Smooth muscle cell (in vitro differentiated cells): ENCODE measurements at regions not wholly inside any gene's neighbourhood (a gene's known extent, or its start where the extent isn't known, plus 50 kb on each side); places are given as distances from the start of the nearest gene placed in this dataset.

Source experiments
- DNase-seq: peaks from one replicate; lab custom pipeline; 2025; ENCODE audit not compliant: unreplicated experiment; lab: John Stamatoyannopoulos, UW
- H2AFZ ChIP-seq: fragments of 200-600 bp; sonication (generic); 2 replicates; pipeline ENCODE4 v1.6.0; 2016; ENCODE audit warnings: antibody characterized with exemption, low read depth, mild to moderate bottlenecking
- H3F3A ChIP-seq: fragments of 200-600 bp; sonication (generic); 2 replicates; pipeline ENCODE4 v1.6.0; 2017; ENCODE audit warnings: antibody characterized with exemption, low read depth
- H3K27ac ChIP-seq: fragments of 200-600 bp; sonication (generic); 2 replicates; pipeline ENCODE4 v1.5.1; 2016; ENCODE audit warnings: low read depth, mild to moderate bottlenecking
- H3K27me3 ChIP-seq: fragments of 200-600 bp; sonication (generic); 2 replicates; pipeline ENCODE4 v1.6.1; 2016; ENCODE audit warnings: low read depth, mild to moderate bottlenecking
- H3K36me3 ChIP-seq: fragments of 200-600 bp; sonication (generic); 2 replicates; pipeline ENCODE4 v1.5.1; 2016; ENCODE audit warnings: low read depth
- H3K4me1 ChIP-seq: fragments of 200-600 bp; sonication (generic); 2 replicates; pipeline ENCODE4 v1.5.1; 2016; ENCODE audit warnings: low read depth
- H3K4me2 ChIP-seq: fragments of 200-600 bp; sonication (generic); 2 replicates; pipeline ENCODE4 v1.6.0; 2016; ENCODE audit warnings: mild to moderate bottlenecking
- H3K4me3 ChIP-seq: fragments of 200-600 bp; sonication (generic); 2 replicates; pipeline ENCODE4 v1.5.1; 2016; ENCODE audit warnings: mild to moderate bottlenecking
- H3K79me2 ChIP-seq: fragments of 200-600 bp; sonication (generic); 2 replicates; pipeline ENCODE4 v1.6.0; 2016; ENCODE audit warnings: low read depth, mild to moderate bottlenecking
- H3K9ac ChIP-seq: fragments of 200-600 bp; sonication (generic); 2 replicates; pipeline ENCODE4 v1.6.0; 2016; ENCODE audit warnings: low read depth
- H3K9me3 ChIP-seq: fragments of 200-600 bp; sonication (generic); replicated peaks from 2 replicates; pipeline ENCODE4 v1.5.1; 2016; ENCODE audit warnings: low read depth
- H4K20me1 ChIP-seq: fragments of 200-600 bp; sonication (generic); 2 replicates; pipeline ENCODE4 v1.6.0; 2016; ENCODE audit warnings: low read depth
- WGBS: methylation state at CpG from one replicate; pipeline ENCODE4 v1.1.7; 2016; ENCODE audit warnings: low lambda C conversion rate; 5-methylcytosine and 5-hydroxymethylcytosine counted together
- TF ChIP-seq, protein P1 (sequence below): fragments of 200-600 bp; sonication (generic); IDR thresholded peaks from 2 replicates; pipeline ENCODE4 v1.5.1; 2017; ENCODE audit warnings: borderline replicate concordance, mild to moderate bottlenecking, antibody characterized with exemption; ENCODE audit not compliant: insufficient read depth, poor library complexity, severe bottlenecking

DNA sequence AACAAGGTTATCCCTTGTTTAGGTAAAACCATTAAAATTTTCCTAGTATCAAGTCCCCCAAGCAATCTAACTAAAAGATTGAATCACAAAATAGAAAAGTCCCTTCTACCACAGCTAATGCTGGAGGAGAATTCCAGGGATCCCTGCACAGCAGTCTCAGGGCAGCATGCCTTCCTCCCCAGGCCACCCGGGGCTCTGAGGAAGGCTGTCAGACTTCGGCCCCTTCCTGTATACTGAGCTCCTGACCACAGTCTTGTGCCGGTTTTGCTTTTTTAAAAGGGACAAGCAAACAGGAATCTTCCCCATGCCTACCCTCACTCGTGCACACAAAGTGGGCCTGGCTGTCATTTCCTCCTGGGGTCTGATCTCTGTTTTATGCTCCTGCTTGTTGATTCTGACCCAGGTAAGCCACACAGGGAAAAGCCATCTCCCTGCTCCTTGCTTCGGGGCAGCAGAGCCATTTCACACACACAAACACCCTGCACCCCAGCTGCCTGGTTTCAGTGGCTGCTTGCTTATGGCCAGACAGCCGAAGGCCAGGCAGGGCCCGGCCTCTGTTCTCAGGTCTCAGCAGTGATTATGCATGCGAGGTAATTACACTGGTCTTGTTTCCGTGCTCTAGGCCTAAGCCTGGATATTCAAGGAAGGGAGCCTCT, 211.9 kb downstream of the NXNL2 start:
- H3K4me1 ChIP-seq, result peaks cover 38% of the 10 kb centered on the region
- H3K9ac ChIP-seq, result peak overlapping the region; percentile 75
- no peaks in the 10 kb centered on the region for H3K36me3 ChIP-seq
- H3K9me3 ChIP-seq, result no peaks in the 10 kb centered on the region
- peak overlapping the region; percentile 76 for H3K4me2 ChIP-seq
- no peaks in the 10 kb centered on the region for H3K79me2 ChIP-seq
- 4% methylated on average over 9 of the region's 9 CpGs for WGBS
- H3K27ac ChIP-seq, result peak overlapping the region; percentile 98
- H2AFZ ChIP-seq, result no peak overlapping the region
- TF ChIP-seq, protein P1, sequence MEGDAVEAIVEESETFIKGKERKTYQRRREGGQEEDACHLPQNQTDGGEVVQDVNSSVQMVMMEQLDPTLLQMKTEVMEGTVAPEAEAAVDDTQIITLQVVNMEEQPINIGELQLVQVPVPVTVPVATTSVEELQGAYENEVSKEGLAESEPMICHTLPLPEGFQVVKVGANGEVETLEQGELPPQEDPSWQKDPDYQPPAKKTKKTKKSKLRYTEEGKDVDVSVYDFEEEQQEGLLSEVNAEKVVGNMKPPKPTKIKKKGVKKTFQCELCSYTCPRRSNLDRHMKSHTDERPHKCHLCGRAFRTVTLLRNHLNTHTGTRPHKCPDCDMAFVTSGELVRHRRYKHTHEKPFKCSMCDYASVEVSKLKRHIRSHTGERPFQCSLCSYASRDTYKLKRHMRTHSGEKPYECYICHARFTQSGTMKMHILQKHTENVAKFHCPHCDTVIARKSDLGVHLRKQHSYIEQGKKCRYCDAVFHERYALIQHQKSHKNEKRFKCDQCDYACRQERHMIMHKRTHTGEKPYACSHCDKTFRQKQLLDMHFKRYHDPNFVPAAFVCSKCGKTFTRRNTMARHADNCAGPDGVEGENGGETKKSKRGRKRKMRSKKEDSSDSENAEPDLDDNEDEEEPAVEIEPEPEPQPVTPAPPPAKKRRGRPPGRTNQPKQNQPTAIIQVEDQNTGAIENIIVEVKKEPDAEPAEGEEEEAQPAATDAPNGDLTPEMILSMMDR, result no peak
- no peaks in the 10 kb centered on the region for H4K20me1 ChIP-seq
- DNase-seq, result no peak
- no peak overlapping the region for H3K4me3 ChIP-seq
- peaks cover 52% of the 10 kb centered on the region for H3F3A ChIP-seq
- no peaks in the 10 kb centered on the region for H3K27me3 ChIP-seq

DNA sequence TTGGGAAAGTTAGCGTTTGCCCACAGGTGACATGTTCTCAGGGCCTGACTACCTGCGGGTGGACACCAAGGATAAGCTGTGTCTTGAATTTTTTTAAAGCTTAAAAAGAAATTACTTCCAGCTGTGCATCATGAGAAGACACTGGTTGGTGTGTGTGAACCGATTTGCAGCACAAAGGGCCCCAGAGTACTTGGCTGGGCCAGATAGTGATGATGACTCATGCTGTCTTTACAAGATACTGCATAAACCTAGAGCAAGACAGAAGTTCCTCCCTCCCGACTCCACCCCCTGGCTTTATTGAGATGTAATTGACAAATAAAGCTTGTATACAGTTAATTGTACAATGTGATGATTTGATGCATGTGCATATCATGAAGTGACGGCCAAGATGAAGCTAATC, 212.8 kb downstream of the NXNL2 start:
- Histone ChIP-seq H3K4me1 (peaks cover 37% of the 10 kb centered on the region), H3K79me2 (no peaks in the 10 kb centered on the region), H3K27ac (peak overlapping the region; percentile 98), H3F3A (peaks cover 55% of the 10 kb centered on the region), H4K20me1 (no peaks in the 10 kb centered on the region), H2AFZ (no peak overlapping the region), H3K27me3 (no peaks in the 10 kb centered on the region), H3K9ac (peak overlapping the region; percentile 89), H3K36me3 (no peaks in the 10 kb centered on the region), H3K4me3 (no peak overlapping the region), H3K4me2 (peak overlapping the region; percentile 76), H3K9me3 (no peaks in the 10 kb centered on the region)
- TF ChIP-seq, protein P1, result no peak
- WGBS, result 4% methylated on average over 5 of the region's 5 CpGs
- DNase-seq, result no peak

DNA sequence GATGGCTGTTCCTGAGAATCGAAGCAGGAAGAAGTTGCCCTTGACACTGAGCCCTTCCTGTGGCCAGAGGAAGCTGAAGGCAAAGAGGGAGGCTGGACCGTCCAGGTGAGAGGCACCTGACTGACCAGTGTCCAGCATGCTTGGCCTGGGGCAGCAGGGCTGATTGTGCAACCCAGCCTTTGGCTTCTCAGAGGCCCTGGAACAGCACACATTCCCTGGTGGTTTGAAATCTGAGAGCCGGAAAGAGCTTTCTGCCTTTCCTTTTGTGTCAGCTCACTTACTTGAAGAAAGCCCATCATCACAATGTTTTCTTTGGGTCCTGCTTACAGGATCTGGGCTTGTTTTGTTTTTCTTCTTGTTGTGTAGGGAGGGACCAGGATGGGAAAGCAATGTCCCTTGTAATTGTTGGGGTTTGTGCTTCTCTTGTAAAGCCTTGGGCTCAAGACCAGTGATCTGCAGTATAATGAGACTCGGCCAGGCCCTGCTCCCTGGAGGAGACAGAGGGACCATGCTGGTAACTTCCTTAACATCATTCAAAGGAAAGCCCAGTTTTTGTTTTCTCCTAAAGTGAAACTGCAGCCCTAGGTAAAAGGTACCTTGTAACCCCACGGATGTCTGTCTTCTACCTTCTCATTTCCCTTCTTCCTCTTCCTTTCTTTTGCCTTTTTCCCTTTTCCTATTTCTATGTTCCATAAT, 213.7 kb downstream of the NXNL2 start:
- H3K27me3 ChIP-seq, result no peaks in the 10 kb centered on the region
- 51% methylated on average over 5 of the region's 5 CpGs for WGBS
- no peaks in the 10 kb centered on the region for H3K9me3 ChIP-seq
- H3K4me3 ChIP-seq, result no peak overlapping the region
- no peak overlapping the region for H2AFZ ChIP-seq
- H3K4me1 ChIP-seq, result peaks cover 40% of the 10 kb centered on the region
- peaks cover 63% of the 10 kb centered on the region for H3F3A ChIP-seq
- H3K9ac ChIP-seq, result peak overlapping the region; percentile 89
- peak overlapping the region; percentile 16 for H3K4me2 ChIP-seq
- no peaks in the 10 kb centered on the region for H3K79me2 ChIP-seq
- no peaks in the 10 kb centered on the region for H4K20me1 ChIP-seq
- H3K27ac ChIP-seq, result peak overlapping the region; percentile 98
- DNase-seq, result no peak
- TF ChIP-seq, protein P1, result no peak
- no peaks in the 10 kb centered on the region for H3K36me3 ChIP-seq
